ENCODE measurements at regions not wholly inside any gene's neighbourhood (a gene's known extent, or its start where the extent isn't known, plus 50 kb on each side); places are given as distances from the start of the nearest gene placed in this dataset.
A peak's percentile ranks its signal among the peaks of the same experiment; 100 is the strongest.
"Not testable (repeated sequence)": the region's sequence is repeated elsewhere in the genome, so short reads cannot be mapped to it uniquely, and the experiment has no call there.

- H3K36me3 Mint-ChIP-seq, result no peaks in the 10 kb centered on the region
- peaks cover 6 to 12% (median 10%) of the 10 kb centered on the region in 3 donors for H3K4me1 Mint-ChIP-seq
- peak overlapping the region in 4 of 8 donors; percentile 4 to 48 (median 26) for H3K4me3 Mint-ChIP-seq
- no peaks in the 10 kb centered on the region for H3K9me3 Mint-ChIP-seq
- peak in 1 of 2 donors; percentile 50 for ATAC-seq (ENCODE audit: low read depth in 2 of 2)
- H3K27ac Mint-ChIP-seq, result no peak overlapping the region
- DNase-seq, result no peak
- H3K27me3 Mint-ChIP-seq, result no peaks in the 10 kb centered on the region
Measured at GRCh38 chr3:177410730-177411129, 213.4 kb upstream of the TBL1XR1 start.

DNA sequence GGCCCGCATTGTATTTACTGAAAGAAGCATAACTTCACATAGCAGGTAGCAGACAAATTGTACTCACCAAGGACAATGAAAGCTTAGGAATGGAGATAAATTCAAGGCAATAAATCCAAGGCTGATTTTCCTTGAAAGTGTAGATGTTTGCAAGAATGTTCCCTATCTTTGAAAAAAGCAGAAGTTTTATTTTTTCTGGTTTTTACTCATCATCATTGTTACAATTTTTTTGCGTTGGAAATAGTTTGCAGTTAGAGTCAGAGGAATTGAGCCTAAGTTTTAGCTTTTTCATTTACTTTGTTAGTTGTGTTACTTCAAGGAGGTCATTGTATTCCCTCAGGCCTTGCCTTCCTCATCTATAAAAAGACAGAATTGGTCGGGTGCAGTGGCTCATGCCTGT, 213.9 kb upstream of the TBL1XR1 start:
- ATAC-seq (ENCODE audit: low read depth in 2 of 2) (no peak), DNase-seq (no peak)
- no peak overlapping the region for H3K27ac Mint-ChIP-seq
- peak overlapping the region in 1 of 8 donors; percentile 37 for H3K4me3 Mint-ChIP-seq
- H3K36me3 Mint-ChIP-seq, result no peaks in the 10 kb centered on the region
- H3K27me3 Mint-ChIP-seq, result no peaks in the 10 kb centered on the region
- no peaks in the 10 kb centered on the region for H3K9me3 Mint-ChIP-seq
- peaks cover 6 to 12% (median 10%) of the 10 kb centered on the region in 3 donors for H3K4me1 Mint-ChIP-seq

- not testable (repeated sequence) for DNase-seq; H3K9me3 Mint-ChIP-seq; H3K27ac Mint-ChIP-seq; ATAC-seq (ENCODE audit: low read depth in 2 of 2); H3K27me3 Mint-ChIP-seq; H3K4me3 Mint-ChIP-seq; H3K36me3 Mint-ChIP-seq
- peaks cover 7 to 16% (median 16%) of the 10 kb centered on the region in 3 donors for H3K4me1 Mint-ChIP-seq
Measured at GRCh38 chr3:177412677-177413170, 215.4 kb upstream of the TBL1XR1 start.

- Mint-ChIP-seq H3K36me3 (no peaks in the 10 kb centered on the region), H3K27ac (no peak overlapping the region), H3K9me3 (no peaks in the 10 kb centered on the region), H3K4me3 (no peak overlapping the region), H3K27me3 (no peaks in the 10 kb centered on the region), H3K4me1 (peaks cover 10 to 16% (median 16%) of the 10 kb centered on the region in 3 donors)
- ATAC-seq (ENCODE audit: low read depth in 2 of 2), result no peak
- no peak for DNase-seq
Measured at GRCh38 chr3:177414093-177414492, 216.8 kb upstream of the TBL1XR1 start.

DNA sequence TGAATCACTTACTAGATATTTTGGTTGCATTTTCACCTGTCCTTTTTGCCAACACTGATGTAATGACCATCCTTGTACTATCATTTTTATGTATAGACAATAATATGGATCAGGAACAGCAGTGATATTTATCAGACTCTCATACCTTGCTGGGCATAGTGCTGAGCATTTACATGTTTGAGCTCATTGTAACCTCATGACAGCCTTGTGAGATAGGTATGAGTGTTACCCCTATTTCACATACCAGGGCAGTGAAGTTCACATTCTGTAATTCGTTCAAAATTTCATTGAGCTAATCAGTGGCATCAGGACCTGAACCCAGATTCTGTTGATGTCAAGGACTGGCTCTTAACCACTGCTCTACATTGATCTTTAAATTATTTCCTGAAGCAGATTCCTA, 221.5 kb upstream of the TBL1XR1 start:
- Mint-ChIP-seq H3K9me3 (peaks cover 0 to 3% (median 0%) of the 10 kb centered on the region in 7 donors), H3K4me1 (peaks cover 4 to 5% (median 5%) of the 10 kb centered on the region in 3 donors), H3K27ac (no peak overlapping the region), H3K36me3 (no peaks in the 10 kb centered on the region), H3K27me3 (peaks cover 0 to 6% (median 0%) of the 10 kb centered on the region in 3 donors), H3K4me3 (no peak overlapping the region)
- ATAC-seq (ENCODE audit: low read depth in 2 of 2) (no peak), DNase-seq (no peak)

DNA sequence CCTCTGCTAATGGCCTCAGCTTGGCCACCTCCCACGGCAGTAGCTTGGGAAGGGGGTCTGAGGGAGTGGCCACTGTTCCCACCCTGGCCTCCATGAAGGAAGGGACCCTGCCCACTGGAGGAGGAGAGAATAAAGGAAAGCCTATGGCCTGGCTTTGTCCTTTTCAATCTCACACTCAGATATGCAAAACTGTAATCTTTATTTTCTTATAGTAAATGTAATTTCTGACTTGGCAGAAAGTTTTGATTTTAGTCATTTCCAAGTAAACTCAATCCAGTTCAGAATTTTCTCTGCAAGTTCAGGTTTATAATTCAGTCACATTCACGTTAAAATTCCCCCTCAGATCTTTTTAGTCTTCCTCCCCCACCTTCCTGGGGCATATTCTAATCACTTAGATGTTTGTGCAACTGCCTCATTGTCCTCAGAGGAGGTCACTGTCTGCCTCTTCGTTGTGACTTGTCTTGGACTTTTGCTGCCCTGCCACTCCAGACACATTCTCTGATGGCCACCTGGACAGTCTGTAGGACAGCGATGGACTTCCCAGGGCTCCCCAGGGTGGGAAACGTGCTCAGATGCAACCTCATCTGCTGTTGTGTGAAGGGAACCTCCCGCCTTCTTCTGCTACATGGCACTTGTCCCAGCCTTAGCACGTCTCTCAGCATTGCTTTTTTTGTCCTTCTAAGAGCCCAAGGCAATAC, 222.8 kb upstream of the TBL1XR1 start:
- no peaks in the 10 kb centered on the region for H3K36me3 Mint-ChIP-seq
- ATAC-seq (ENCODE audit: low read depth in 2 of 2) (no peak), DNase-seq (no peak)
- H3K9me3 Mint-ChIP-seq, result peaks cover 0 to 3% (median 0%) of the 10 kb centered on the region in 7 donors
- H3K27me3 Mint-ChIP-seq, result peaks cover 0 to 6% (median 0%) of the 10 kb centered on the region in 3 donors
- peaks cover 5 to 8% (median 5%) of the 10 kb centered on the region in 3 donors for H3K4me1 Mint-ChIP-seq
- H3K4me3 Mint-ChIP-seq, result no peak overlapping the region
- no peak overlapping the region for H3K27ac Mint-ChIP-seq

DNA sequence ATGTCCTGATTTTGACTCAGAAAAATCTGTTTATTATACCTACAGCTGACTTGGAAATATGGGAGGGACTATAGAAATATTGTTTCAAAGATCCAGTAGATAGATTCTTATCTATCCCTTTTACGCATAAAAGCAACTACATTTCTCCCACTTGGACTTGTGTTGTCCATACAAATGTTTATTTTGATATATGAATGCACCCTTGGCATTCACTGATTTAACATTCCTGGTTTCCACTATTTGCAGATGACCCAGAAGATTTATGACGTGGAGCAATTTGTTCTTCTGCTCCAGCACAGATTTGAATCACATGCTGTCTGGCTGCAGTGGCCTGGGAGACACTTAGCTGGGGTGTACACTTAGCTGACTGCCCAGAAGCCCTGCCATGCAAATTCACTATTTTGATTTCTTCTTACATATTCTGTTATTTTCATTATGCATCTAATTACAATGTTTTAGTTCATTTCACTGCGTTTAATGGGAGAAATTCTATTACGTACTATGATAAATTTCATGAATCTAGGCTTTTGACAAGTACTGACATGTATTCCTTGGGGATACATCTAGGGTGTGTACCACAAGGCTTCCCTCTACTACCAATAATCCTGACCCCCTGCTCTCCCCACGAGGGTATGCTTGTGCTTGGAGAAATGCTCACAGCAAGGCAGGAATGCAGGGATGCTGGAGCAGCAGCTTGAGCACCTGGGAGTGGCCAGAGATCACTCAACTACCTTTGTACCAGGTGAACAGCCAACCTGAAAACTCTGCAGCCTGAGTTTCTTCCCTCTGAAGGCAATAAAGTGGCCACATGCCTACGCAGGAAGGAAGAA, 223.6 kb upstream of the TBL1XR1 start:
- H3K27ac Mint-ChIP-seq, result peak overlapping the region in 1 of 6 donors; percentile 20
- peaks cover 5 to 8% (median 5%) of the 10 kb centered on the region in 3 donors for H3K4me1 Mint-ChIP-seq
- no peak for DNase-seq
- H3K9me3 Mint-ChIP-seq, result peaks cover 0 to 3% (median 0%) of the 10 kb centered on the region in 7 donors
- ATAC-seq (ENCODE audit: low read depth in 2 of 2), result no peak
- no peaks in the 10 kb centered on the region for H3K36me3 Mint-ChIP-seq
- H3K4me3 Mint-ChIP-seq, result no peak overlapping the region
- peaks cover 0 to 6% (median 0%) of the 10 kb centered on the region in 3 donors for H3K27me3 Mint-ChIP-seq

GRCh38 chr3:177421481-177421785, 224.2 kb upstream of the TBL1XR1 start:
- no peaks in the 10 kb centered on the region for H3K36me3 Mint-ChIP-seq
- H3K4me3 Mint-ChIP-seq, result no peak overlapping the region
- peaks cover 5 to 8% (median 5%) of the 10 kb centered on the region in 3 donors for H3K4me1 Mint-ChIP-seq
- peaks cover 0 to 3% (median 0%) of the 10 kb centered on the region in 7 donors for H3K9me3 Mint-ChIP-seq
- peaks cover 0 to 6% (median 0%) of the 10 kb centered on the region in 3 donors for H3K27me3 Mint-ChIP-seq
- DNase-seq, result no peak
- ATAC-seq (ENCODE audit: low read depth in 2 of 2), result no peak
- peak overlapping the region in 1 of 6 donors; percentile 20 for H3K27ac Mint-ChIP-seq

DNA sequence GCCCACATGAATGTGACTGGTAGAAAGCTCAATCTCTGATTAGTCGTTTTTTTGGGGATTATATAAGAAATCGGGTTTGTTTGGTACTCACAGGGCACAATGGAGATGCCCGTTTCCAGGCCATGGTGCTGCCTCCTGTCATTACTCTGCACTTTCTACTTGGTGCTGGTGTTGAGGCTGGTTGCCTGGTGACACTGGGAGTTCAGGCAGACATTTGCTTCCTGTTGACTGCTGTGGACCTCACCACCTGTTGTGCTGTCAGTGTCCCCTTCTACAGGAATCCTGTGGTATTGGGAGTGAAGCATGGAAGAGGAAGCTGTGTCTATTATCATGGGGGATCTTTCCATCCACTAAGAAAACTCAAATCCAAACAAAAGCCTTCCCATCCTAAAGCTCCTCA, 227.2 kb upstream of the TBL1XR1 start:
- ATAC-seq (ENCODE audit: low read depth in 2 of 2) (no peak), DNase-seq (no peak)
- Mint-ChIP-seq H3K4me1 (peaks cover 0 to 11% (median 6%) of the 10 kb centered on the region in 3 donors), H3K4me3 (peak overlapping the region in 1 of 8 donors; percentile 48), H3K9me3 (peaks cover 0 to 3% (median 0%) of the 10 kb centered on the region in 7 donors), H3K36me3 (no peaks in the 10 kb centered on the region), H3K27ac (no peak overlapping the region), H3K27me3 (peaks cover 0 to 6% (median 0%) of the 10 kb centered on the region in 3 donors)

DNA sequence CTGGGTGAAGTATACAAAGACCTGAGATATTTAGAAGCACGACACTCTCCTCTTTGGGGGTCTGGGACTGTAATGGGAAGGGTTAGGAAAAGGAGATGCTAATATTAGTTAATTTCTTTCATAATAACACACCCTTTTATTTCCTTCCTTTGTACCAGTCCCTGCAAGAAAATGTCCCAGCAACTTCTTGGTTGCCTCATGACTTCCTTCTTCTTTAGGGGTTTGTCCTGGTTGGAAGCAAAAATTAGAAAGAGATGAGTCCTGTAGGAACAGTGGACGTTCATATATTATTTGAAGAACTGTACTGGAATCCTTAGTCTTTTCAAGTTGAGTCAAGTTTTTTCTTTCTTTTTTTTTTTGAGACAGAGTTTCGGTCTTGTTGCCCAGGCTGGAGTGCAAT, 227.8 kb upstream of the TBL1XR1 start:
- Mint-ChIP-seq H3K36me3 (no peaks in the 10 kb centered on the region), H3K4me1 (peaks cover 0 to 11% (median 6%) of the 10 kb centered on the region in 3 donors), H3K27me3 (peaks cover 0 to 5% (median 0%) of the 10 kb centered on the region in 3 donors), H3K27ac (no peak overlapping the region), H3K4me3 (no peak overlapping the region), H3K9me3 (peaks cover 0 to 3% (median 0%) of the 10 kb centered on the region in 7 donors)
- ATAC-seq (ENCODE audit: low read depth in 2 of 2) (no peak), DNase-seq (no peak)

DNA sequence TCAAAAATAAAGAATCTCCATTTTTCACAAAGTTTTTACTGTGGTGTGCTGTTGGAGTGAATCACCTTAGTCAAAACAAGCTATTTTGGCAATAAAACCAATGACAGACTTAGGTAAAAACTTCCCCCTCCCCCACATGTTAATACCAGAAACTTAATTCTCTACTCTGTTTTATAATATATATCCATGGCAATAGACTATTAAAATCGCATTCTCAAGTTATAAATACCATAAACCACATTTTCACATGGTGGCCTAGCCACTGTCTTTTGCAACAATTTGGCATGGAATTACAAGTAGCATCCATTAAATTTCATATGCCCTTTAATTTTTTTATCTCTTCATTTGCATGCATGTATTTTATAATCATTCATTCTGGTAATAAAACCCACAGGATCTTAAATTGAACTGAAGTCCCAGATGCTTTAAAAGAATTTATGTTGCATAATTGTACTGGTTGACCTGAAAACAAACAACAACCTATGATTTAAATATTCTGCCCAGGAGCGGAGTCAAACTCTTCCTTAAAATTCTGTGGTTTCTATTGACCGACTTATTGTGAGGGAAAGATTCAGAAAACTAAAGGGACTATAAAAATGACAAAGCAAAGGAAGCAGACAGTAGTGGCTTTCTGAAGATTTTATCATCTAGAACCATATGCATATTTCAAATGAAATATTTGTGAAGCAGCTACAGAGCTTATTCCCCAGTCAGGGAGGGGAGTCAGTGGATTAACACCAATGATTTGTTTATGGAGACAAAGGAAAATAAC, 229.0 kb upstream of the TBL1XR1 start:
- H3K4me1 Mint-ChIP-seq, result peaks cover 0 to 11% (median 6%) of the 10 kb centered on the region in 3 donors
- H3K27ac Mint-ChIP-seq, result no peak overlapping the region
- H3K4me3 Mint-ChIP-seq, result no peak overlapping the region
- no peaks in the 10 kb centered on the region for H3K36me3 Mint-ChIP-seq
- ATAC-seq (ENCODE audit: low read depth in 2 of 2) (no peak), DNase-seq (no peak)
- no peaks in the 10 kb centered on the region for H3K27me3 Mint-ChIP-seq
- H3K9me3 Mint-ChIP-seq, result no peaks in the 10 kb centered on the region

GRCh38 chr3:177426878-177427495, 229.7 kb upstream of the TBL1XR1 start:
- Mint-ChIP-seq H3K27ac (peak overlapping the region in 3 of 6 donors; percentile 54 to 82 (median 73)), H3K27me3 (no peaks in the 10 kb centered on the region), H3K4me3 (peak overlapping the region in 2 of 8 donors; percentile 6 to 17), H3K36me3 (no peaks in the 10 kb centered on the region), H3K9me3 (no peaks in the 10 kb centered on the region), H3K4me1 (peaks cover 0 to 11% (median 6%) of the 10 kb centered on the region in 3 donors)
- peak; percentile 75 to 94 for ATAC-seq (ENCODE audit: low read depth in 2 of 2)
- DNase-seq, result no peak

DNA sequence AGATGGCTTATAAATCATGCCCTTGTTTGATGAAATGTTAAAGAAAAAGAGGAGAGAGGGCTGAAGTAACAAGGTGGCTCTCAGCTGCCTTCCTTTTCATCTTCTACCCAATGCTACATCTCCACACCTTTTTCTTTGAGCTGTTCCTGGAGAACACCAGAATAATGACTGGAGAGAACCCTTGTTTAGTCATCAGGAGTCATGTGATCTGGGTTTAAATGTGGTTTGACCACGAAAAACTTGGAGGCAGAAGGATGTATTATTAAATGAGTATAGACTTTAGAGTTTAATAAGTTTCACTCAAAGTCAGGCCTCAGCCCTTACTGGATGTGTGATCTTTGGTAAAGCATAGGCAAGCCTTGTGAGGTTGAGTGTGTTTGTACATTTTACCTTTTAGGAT, 230.3 kb upstream of the TBL1XR1 start:
- peaks cover 0 to 11% (median 6%) of the 10 kb centered on the region in 3 donors for H3K4me1 Mint-ChIP-seq
- H3K27ac Mint-ChIP-seq, result peak overlapping the region in 3 of 6 donors; percentile 32 to 82 (median 54)
- no peak for DNase-seq
- H3K9me3 Mint-ChIP-seq, result no peaks in the 10 kb centered on the region
- ATAC-seq (ENCODE audit: low read depth in 2 of 2), result no peak
- no peaks in the 10 kb centered on the region for H3K36me3 Mint-ChIP-seq
- peak overlapping the region in 2 of 8 donors; percentile 6 to 17 for H3K4me3 Mint-ChIP-seq
- no peaks in the 10 kb centered on the region for H3K27me3 Mint-ChIP-seq

Measured in naive B cell (primary cell).